Esophagus squamous epithelium (tissue), 4 donors: ENCODE measurements at regions not wholly inside any gene's neighbourhood (a gene's known extent, or its start where the extent isn't known, plus 50 kb on each side); places are given as distances from the start of the nearest gene placed in this dataset.

Source experiments
- CTCF ChIP-seq, 6 experiments: fragments of 450-650 bp in 4 of 6; fragments of 200-600 bp in 2 of 6; sonication (generic) in 2 of 6; IDR thresholded peaks; one replicate each; pipeline ENCODE4 v1.5.1; 2016 to 2019; ENCODE audit warnings: antibody characterized with exemption in 6 of 6, mild to moderate bottlenecking in 4 of 6, moderate library complexity in 4 of 6
- POLR2A ChIP-seq, 4 donors: fragments of 450-650 bp; IDR thresholded peaks; one replicate each; pipeline ENCODE4 v1.6.1; 2017; ENCODE audit warnings: antibody characterized with exemption in 4 of 4, mild to moderate bottlenecking in 4 of 4, moderate library complexity in 3 of 4

GRCh38 chr3:147046916-147047315, 359.4 kb downstream of the ZIC4 start:
- no peak for TF ChIP-seq CTCF (IDR thresholded peaks at IDR 0.05)
- no peak for TF ChIP-seq POLR2A (IDR thresholded peaks at IDR 0.05)
